Stimulated activated naive CD8-positive, alpha-beta T cell treated with anti-CD3 and anti-CD28 coated beads, Interleukin-15, amount 100 ng/mL, for 72 hours (primary cell): ENCODE measurements at regions not wholly inside any gene's neighbourhood (a gene's known extent, or its start where the extent isn't known, plus 50 kb on each side); places are given as distances from the start of the nearest gene placed in this dataset.

ENCODE experiments used
- ATAC-seq: fragments of 150-1000 bp; cut with Tn5 transposase; 2 replicates; pipeline ENCODE4 v1.10.0; 2021; ENCODE audit warnings: mild to moderate bottlenecking, moderate library complexity
- DNase-seq, 2 donors: peaks; one replicate each; pipeline ENCODE4 v3.0.0; 2021 to 2022
- H3K27ac Mint-ChIP-seq, 2 donors: one replicate each; pipeline ENCODE4 v1.8.0; 2022; ENCODE audit warnings: mild to moderate bottlenecking in 2 of 2, mixed read lengths in 2 of 2, moderate library complexity in 2 of 2
- H3K27me3 Mint-ChIP-seq: one replicate; pipeline ENCODE4 v1.8.0; 2022; ENCODE audit warnings: mixed read lengths
- H3K4me1 Mint-ChIP-seq: one replicate; pipeline ENCODE4 v1.8.0; 2022; ENCODE audit warnings: mild to moderate bottlenecking, mixed read lengths
- H3K4me3 Mint-ChIP-seq, 2 donors: one replicate each; pipeline ENCODE4 v1.8.0; 2022; ENCODE audit warnings: mild to moderate bottlenecking in 2 of 2, mixed read lengths in 2 of 2, moderate library complexity in 1 of 2
- H3K9me3 Mint-ChIP-seq, 2 donors: one replicate each; pipeline ENCODE4 v1.8.0; 2022; ENCODE audit warnings: mixed read lengths in 2 of 2

GRCh38 chr7:52257890-52258289 is 777.5 kb upstream of the POM121L12 start:
- no peak overlapping the region for H3K4me3 Mint-ChIP-seq
- DNase-seq, result no peak
- no peak overlapping the region for H3K27ac Mint-ChIP-seq
- H3K27me3 Mint-ChIP-seq, result no peaks in the 10 kb centered on the region
- ATAC-seq, result no peak
- peaks cover 0 to 6% of the 10 kb centered on the region in 2 donors for H3K9me3 Mint-ChIP-seq
- no peaks in the 10 kb centered on the region for H3K4me1 Mint-ChIP-seq

GRCh38 chr7:52254396-52255010 is 780.9 kb upstream of the POM121L12 start:
- Mint-ChIP-seq H3K4me1 (no peaks in the 10 kb centered on the region), H3K9me3 (peaks cover 6 to 14% of the 10 kb centered on the region in 2 donors), H3K4me3 (no peak overlapping the region), H3K27me3 (no peaks in the 10 kb centered on the region), H3K27ac (no peak overlapping the region)
- no peak for ATAC-seq
- no peak for DNase-seq

- no peak overlapping the region for H3K4me3 Mint-ChIP-seq
- no peaks in the 10 kb centered on the region for H3K4me1 Mint-ChIP-seq
- no peak overlapping the region for H3K27ac Mint-ChIP-seq
- peaks cover 6 to 14% of the 10 kb centered on the region in 2 donors for H3K9me3 Mint-ChIP-seq
- ATAC-seq (no peak), DNase-seq (no peak)
- H3K27me3 Mint-ChIP-seq, result no peaks in the 10 kb centered on the region
Observed at GRCh38 chr7:52253953-52254352, 781.5 kb upstream of the POM121L12 start.

- Mint-ChIP-seq H3K27ac (no peak overlapping the region), H3K9me3 (peaks cover 9 to 10% of the 10 kb centered on the region in 2 donors), H3K4me1 (no peaks in the 10 kb centered on the region), H3K4me3 (no peak overlapping the region), H3K27me3 (no peaks in the 10 kb centered on the region)
- DNase-seq, result no peak
- no peak for ATAC-seq
Observed at GRCh38 chr7:52249741-52250140, 785.7 kb upstream of the POM121L12 start.

- Mint-ChIP-seq H3K4me3 (no peak overlapping the region), H3K9me3 (peaks cover 4 to 11% of the 10 kb centered on the region in 2 donors), H3K27ac (no peak overlapping the region), H3K27me3 (no peaks in the 10 kb centered on the region), H3K4me1 (no peaks in the 10 kb centered on the region)
- DNase-seq (no peak), ATAC-seq (no peak)
Observed at GRCh38 chr7:52247518-52247917, 787.9 kb upstream of the POM121L12 start.

- ATAC-seq, result no peak
- no peaks in the 10 kb centered on the region for H3K27me3 Mint-ChIP-seq
- no peaks in the 10 kb centered on the region for H3K4me1 Mint-ChIP-seq
- peaks cover 0 to 22% of the 10 kb centered on the region in 2 donors for H3K9me3 Mint-ChIP-seq
- H3K27ac Mint-ChIP-seq, result no peak overlapping the region
- no peak overlapping the region for H3K4me3 Mint-ChIP-seq
- DNase-seq, result no peak
Observed at GRCh38 chr7:52243685-52244084, 791.7 kb upstream of the POM121L12 start.

DNA sequence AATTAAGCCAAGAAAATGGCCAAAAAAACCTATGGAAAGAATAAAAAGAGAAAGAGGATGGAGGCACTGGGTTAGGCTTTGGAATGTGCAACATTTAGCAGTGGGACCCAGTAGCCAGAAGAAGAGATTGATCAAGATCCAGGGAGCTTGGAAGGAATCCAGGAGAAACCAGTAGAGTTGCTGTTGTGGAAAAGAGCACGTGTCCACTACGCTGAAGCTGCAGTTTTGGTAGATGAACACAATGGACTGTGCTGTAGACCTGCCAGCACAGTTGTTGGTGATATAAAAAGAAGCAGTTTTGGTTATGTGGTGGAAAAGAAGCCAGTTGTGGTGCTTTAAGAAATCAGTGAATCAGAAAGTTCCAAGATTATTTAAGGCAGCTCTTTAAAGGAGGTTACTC is 802.2 kb upstream of the POM121L12 start:
- DNase-seq (no peak), ATAC-seq (no peak)
- no peak overlapping the region for H3K4me3 Mint-ChIP-seq
- no peak overlapping the region for H3K27ac Mint-ChIP-seq
- no peaks in the 10 kb centered on the region for H3K4me1 Mint-ChIP-seq
- no peaks in the 10 kb centered on the region for H3K27me3 Mint-ChIP-seq
- peaks cover 20 to 52% of the 10 kb centered on the region in 2 donors for H3K9me3 Mint-ChIP-seq

DNA sequence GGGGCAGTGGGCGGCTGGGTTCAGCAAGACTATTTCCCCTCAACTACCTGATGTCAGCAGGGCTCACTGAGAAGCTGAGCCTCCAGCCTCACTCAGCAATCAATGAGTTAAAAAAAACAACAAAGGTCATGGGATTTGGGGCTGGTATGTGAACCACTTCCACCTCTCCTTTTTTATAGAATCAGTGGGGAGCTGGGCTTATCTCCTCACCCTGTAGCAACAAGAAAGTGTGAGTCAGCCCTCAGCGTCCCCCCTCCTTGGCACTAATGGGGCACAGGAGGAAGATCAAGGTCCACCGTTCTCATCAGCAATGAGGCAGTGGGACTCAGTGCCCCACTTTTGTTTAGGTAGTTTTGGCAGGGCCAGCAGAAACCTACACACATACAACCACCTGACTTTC is 823.5 kb upstream of the POM121L12 start:
- H3K4me1 Mint-ChIP-seq, result no peaks in the 10 kb centered on the region
- H3K27ac Mint-ChIP-seq, result no peak overlapping the region
- ATAC-seq (no peak), DNase-seq (no peak)
- H3K27me3 Mint-ChIP-seq, result no peaks in the 10 kb centered on the region
- H3K9me3 Mint-ChIP-seq, result peaks cover 0 to 5% of the 10 kb centered on the region in 2 donors
- H3K4me3 Mint-ChIP-seq, result no peak overlapping the region

GRCh38 chr7:52209614-52210013 is 825.8 kb upstream of the POM121L12 start:
- no peak for DNase-seq
- Mint-ChIP-seq H3K27me3 (no peaks in the 10 kb centered on the region), H3K27ac (no peak overlapping the region), H3K4me3 (no peak overlapping the region), H3K9me3 (peaks cover 0 to 5% of the 10 kb centered on the region in 2 donors), H3K4me1 (no peaks in the 10 kb centered on the region)
- ATAC-seq, result no peak

DNA sequence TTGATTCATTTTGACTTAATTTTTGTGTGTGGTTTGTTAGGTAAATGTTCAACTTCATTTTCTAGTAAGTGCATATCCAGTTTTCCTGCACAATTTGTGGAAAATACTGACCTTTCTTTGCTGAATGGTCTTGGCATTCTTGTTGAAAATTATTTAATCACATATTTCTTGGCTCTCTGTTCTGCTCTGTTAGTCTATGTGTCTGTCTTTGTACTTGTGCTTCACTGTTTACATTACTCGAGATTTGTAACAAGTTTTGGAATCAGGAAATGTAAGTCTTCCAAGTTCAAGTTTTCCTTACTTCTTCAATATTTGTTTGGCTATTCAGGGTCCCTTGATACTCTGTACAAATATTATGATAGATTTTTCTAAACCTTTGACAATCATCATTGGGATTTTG is 838.2 kb upstream of the POM121L12 start:
- Mint-ChIP-seq H3K4me1 (no peaks in the 10 kb centered on the region), H3K9me3 (peaks cover 0 to 5% of the 10 kb centered on the region in 2 donors), H3K27me3 (no peaks in the 10 kb centered on the region), H3K27ac (no peak overlapping the region), H3K4me3 (no peak overlapping the region)
- ATAC-seq (no peak), DNase-seq (no peak)

- ATAC-seq (no peak), DNase-seq (no peak)
- H3K27me3 Mint-ChIP-seq, result no peaks in the 10 kb centered on the region
- no peaks in the 10 kb centered on the region for H3K4me1 Mint-ChIP-seq
- peaks cover 0 to 5% of the 10 kb centered on the region in 2 donors for H3K9me3 Mint-ChIP-seq
- no peak overlapping the region for H3K4me3 Mint-ChIP-seq
- H3K27ac Mint-ChIP-seq, result no peak overlapping the region
Observed at GRCh38 chr7:52195664-52196063, 839.8 kb upstream of the POM121L12 start.

DNA sequence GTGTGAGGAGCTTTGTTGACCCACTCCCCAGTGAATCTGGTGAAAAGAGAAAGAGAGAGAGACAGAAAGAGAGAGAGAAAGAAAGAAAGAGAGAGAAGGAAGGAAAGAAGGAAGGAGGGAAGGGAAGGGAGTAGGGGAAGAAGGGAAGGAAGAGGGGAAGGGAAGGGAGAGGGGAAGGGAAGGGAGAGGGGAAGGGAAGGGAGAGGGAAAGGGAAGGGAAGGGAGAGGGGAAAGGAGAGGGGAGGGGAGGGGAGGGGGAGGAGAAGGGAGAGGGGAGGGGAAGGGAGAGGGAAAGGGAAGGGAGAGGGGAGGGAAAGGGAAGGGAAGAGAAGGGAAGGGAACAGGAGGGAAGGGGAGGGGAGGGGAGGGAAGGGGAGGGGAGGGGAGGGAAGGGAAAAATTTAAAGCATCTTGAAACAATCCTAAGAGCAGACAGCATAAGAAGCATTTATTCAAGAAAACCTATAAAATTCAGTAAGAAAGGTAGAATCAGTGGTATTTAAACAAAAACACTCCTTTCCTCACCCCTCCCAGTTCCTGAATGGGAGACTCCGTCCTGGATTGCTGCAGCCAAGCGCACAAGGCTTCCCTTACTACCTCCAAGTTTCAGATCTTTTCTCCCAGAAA is 846.2 kb upstream of the POM121L12 start:
- H3K4me3 Mint-ChIP-seq, result no peak overlapping the region
- ATAC-seq (no peak), DNase-seq (no peak)
- peaks cover 0 to 7% of the 10 kb centered on the region in 2 donors for H3K9me3 Mint-ChIP-seq
- H3K4me1 Mint-ChIP-seq, result no peaks in the 10 kb centered on the region
- H3K27ac Mint-ChIP-seq, result no peak overlapping the region
- no peaks in the 10 kb centered on the region for H3K27me3 Mint-ChIP-seq

DNA sequence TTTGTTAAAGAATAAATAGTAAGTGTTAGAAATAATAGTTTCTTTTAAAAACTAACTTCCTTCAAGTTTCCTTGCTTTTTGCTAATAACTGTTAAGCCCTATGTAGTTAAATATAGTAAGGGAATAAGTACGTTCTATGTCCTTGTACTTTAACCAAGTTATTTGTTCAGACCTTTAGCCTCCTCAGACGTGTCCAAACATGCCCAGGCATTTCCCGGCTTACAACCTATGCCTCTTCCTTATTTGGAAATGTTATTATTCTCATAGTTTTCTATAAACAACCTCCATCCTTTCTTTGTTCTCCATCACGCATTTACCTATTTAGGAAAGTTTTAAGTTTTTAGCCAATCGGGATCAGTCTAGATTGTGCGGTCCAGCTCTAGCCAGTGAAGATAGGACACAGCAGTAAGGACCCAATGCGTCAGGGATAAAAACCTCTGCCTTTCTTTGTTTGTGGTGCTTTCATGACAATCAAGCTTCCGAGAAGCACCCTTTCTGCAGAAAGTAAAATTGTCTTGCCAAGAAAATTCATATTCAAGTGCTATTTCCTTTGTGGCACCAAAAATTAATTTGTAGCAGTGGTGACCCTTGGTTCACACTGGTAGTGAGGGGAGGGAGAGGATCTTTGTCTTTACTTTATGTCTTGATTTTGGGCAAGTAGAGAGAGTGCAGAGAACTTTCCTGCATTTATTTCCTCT is 851.3 kb upstream of the POM121L12 start:
- H3K4me3 Mint-ChIP-seq, result no peak overlapping the region
- H3K27ac Mint-ChIP-seq, result no peak overlapping the region
- no peaks in the 10 kb centered on the region for H3K27me3 Mint-ChIP-seq
- H3K9me3 Mint-ChIP-seq, result peaks cover 0 to 5% of the 10 kb centered on the region in 2 donors
- no peak for ATAC-seq
- DNase-seq, result no peak
- H3K4me1 Mint-ChIP-seq, result no peaks in the 10 kb centered on the region

DNA sequence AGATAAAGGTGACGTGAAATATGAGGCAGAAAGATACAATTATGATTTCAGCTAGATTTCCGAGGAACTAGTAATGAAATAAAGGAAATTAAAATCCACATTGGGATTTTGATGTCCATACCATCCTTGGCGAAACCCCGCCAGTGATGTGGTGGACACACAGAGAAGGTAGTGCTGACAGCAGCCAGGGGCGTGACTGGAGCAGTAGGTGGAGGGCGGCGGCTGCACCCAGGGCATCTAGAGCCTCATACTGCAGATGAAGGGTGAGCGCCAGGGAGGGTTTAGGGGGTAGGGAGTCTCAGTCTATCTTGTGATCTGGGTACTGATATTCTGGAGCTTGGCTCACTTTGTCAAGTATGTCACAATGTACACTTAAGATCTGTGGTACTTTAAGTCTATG is 855.5 kb upstream of the POM121L12 start:
- Mint-ChIP-seq H3K4me1 (no peaks in the 10 kb centered on the region), H3K27ac (no peak overlapping the region), H3K27me3 (no peaks in the 10 kb centered on the region), H3K4me3 (no peak overlapping the region), H3K9me3 (peaks cover 0 to 17% of the 10 kb centered on the region in 2 donors)
- ATAC-seq (no peak), DNase-seq (no peak)

GRCh38 chr7:52168085-52168484 is 851.5 kb upstream of the COBL start:
- Mint-ChIP-seq H3K27me3 (no peaks in the 10 kb centered on the region), H3K27ac (no peak overlapping the region), H3K9me3 (peaks cover 0 to 5% of the 10 kb centered on the region in 2 donors), H3K4me3 (no peak overlapping the region), H3K4me1 (no peaks in the 10 kb centered on the region)
- ATAC-seq (no peak), DNase-seq (no peak)

- Mint-ChIP-seq H3K27ac (no peak overlapping the region), H3K4me3 (no peak overlapping the region), H3K27me3 (no peaks in the 10 kb centered on the region), H3K9me3 (no peaks in the 10 kb centered on the region), H3K4me1 (no peaks in the 10 kb centered on the region)
- no peak for ATAC-seq
- DNase-seq, result no peak
Observed at GRCh38 chr7:52163311-52163710, 846.7 kb upstream of the COBL start.
